GM19468 (cell line): ENCODE measurements at regions not wholly inside any gene's neighbourhood (a gene's known extent, or its start where the extent isn't known, plus 50 kb on each side); places are given as distances from the start of the nearest gene placed in this dataset.

Experiments
- ATAC-seq: cut with Tn5 transposase; IDR thresholded peaks from one replicate; pipeline ENCODE4 v1.9.1; 2021; ENCODE audit warnings: mild to moderate bottlenecking, moderate library complexity, moderate number of reproducible peaks; ENCODE audit not compliant: unreplicated experiment; ENCODE audit errors: extremely low read depth

GRCh38 chr2:139369423-139370409, 589.5 kb upstream of the NXPH2 start:
- no peak for ATAC-seq

GRCh38 chr2:139367416-139367815, 587.2 kb upstream of the NXPH2 start:
- ATAC-seq = no peak

DNA sequence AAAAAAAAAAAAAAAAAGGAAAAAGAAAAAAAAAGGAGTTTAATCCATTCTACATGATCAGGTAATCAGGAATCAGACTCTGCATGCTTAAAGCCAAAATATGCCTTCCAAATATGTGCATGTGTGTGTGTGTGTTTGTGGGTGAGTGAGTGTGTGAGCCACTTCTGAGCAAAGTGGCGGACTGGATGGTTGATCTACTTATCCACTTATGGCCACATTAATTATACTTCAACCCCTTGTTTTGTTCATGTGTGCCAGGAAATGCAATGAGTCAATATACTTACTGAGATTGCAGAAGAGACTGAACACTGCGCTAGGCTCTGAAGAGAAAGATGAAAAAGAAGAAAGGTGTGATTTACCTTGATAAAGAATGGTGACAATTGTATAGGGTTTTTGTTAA, 586.5 kb upstream of the NXPH2 start:
- ATAC-seq = no peak

GRCh38 chr2:139365189-139365588, 585.0 kb upstream of the NXPH2 start:
- ATAC-seq = no peak

- no peak for ATAC-seq
Observed at GRCh38 chr2:139360654-139361053, 580.5 kb upstream of the NXPH2 start.

DNA sequence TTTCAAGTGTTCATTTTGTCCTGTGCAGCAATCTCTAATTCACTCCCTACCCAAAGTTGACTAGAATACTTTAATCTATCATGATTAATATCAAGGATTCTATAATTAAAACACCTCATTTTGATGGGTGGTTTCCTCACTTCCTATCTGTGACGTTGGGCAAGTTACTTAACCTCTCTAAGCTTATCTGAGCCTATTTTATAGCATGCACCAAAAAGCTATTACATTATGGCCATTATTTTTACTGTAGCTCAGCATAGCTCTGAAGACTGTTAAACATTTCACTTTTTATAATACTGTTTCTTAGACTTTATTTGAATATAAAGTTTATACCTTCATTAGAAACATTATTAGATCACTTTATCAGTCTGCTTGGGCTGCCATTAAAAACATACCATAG, 579.6 kb upstream of the NXPH2 start:
- no peak for ATAC-seq

DNA sequence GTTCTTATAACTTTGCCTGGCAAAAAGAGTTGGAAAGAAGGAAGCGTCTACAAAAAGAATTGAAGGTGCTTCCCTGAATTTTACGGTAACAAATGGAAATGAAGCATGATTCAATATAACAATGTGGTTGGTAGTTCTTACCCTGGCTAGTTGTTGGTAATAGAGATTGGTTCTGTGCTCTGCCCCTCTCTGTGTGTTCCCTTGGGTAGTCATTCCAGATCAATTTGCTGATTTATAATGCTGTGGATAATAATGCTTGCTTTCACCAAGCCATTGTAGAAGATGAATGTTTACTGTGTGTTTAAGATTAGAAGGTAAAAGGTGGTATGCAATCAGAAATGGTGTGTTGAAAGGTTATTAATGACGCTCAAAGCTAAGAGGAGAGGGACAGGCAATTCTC, 577.8 kb upstream of the NXPH2 start:
- no peak for ATAC-seq

GRCh38 chr2:139354518-139354917, 574.3 kb upstream of the NXPH2 start:
- ATAC-seq = no peak

GRCh38 chr2:139353874-139354273, 573.7 kb upstream of the NXPH2 start:
- ATAC-seq = no peak

- ATAC-seq = no peak
Observed at GRCh38 chr2:139317259-139317658, 537.1 kb upstream of the NXPH2 start.

DNA sequence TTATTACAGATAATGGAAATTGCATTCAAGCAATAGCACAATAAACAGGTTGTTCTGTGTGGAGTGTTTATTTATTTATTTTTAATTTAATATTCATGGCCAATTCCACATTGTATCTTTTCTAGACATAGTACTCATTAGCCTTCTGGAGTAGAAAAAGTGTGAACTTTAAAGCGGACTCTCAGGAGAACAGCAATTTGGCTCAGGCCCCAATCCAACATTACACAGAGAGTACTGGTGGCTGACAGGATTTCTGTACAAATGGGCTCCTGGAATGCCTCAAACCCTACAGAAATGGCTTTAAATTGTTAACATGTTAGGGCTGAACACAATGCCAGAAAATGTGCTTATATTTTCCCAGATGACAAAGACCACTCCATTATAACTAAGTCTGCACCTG, 533.9 kb upstream of the NXPH2 start:
- ATAC-seq = no peak

GRCh38 chr2:139296672-139297209, 516.6 kb upstream of the NXPH2 start:
- no peak for ATAC-seq

GRCh38 chr2:139293992-139294548, 513.9 kb upstream of the NXPH2 start:
- no peak for ATAC-seq

DNA sequence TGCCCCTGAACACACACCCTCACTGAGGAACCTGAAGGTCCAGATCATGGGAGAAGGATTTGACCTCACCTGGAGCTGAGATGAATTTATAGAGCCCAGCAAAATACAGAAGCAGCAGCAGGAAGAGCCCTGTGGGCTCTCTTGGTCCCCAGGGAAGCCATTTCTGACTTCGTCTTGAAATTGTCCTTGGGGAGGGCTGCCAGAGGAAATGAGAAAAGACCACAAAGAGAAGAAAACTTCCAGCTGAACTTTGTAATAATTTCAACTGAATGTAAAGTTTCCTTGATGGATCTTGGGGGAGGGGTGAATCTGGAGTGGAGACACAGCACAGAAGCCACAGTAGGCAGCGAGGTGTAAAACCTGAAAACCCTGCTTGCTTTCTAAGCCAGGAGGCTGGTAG, 500.9 kb upstream of the NXPH2 start:
- no peak for ATAC-seq

DNA sequence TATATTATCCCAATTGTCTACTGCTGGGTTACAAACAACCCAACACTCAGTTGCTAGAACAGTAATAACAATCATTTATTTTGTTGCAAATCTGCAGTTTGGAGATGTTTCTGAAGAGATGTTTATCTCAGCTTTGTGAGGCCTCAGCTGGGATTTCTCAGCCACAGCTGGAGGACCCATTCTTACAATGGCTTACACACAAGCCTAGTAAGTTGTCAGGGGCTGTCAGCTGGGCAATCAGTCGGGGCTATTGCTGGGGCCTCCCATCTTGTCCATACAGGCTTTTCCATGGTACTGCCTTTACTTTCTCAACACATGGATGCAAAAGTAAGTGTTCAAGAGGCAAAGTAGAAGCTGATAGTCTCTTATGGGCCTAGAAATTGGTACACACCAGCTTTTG, 491.7 kb upstream of the NXPH2 start:
- ATAC-seq = no peak

DNA sequence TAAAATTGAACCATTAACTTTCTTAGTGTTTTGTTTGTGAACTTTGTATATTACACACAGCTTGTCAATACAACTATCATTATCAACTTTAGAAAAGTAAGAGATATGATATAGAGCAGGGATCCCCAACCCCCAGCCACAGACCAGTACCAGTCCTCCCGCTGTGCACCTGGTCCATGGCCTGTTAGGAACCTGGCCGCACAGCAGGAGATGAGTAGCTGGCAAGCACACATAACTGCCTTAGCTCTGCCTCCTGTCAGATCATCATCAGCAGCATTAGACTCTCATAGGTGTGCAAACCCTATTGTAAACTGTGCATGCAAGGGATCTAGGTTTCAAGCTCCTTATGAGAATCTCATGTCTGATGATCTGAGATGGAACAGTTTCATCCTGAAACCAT, 491.0 kb upstream of the NXPH2 start:
- no peak for ATAC-seq

DNA sequence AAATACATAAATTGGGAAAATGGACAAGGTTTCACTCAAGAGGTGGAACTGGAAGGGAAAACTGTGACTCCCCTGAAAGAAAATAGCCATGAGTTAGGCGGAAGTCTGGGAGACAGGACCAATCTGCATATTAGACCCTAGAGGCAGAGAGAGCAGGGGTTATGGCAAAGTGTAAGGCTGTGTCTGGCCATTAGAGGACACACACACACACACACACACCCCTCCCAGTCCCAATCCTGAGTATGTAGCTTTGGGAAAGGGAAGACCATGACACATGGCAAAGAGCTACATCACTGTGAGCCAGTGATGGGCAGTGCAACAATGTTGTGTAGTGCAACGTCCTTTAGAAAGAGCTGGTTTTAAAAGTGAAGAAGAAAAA, 479.9 kb upstream of the NXPH2 start:
- ATAC-seq = no peak

DNA sequence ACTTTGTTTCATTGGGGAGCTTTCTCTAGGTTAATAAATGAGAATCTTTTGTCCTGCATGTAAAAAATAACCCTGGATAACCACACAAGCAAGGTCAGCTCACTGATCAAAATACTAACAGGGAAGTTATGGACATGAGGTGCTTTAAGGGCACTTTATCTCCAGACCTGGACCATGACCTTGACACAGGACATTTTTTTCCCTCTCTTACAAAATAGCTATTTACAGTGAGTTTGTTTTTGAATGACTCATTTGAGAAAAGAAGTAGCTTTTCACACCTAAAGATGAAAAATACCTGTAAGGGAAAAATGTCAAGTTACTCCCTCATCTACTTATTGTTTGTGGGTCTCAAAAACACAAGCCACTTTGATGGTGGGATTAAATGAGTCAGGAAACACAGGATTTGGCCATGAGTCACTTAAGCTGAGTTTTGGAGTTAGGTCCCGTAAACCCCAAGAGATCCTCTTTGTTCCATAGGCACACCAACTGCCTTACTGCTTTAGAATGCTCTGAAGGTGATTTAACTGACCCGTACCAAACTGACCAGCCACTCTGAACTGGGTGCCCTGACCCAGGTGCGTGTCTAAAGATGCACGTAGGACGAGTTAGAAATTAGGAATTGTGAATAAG, 479.3 kb upstream of the NXPH2 start:
- no peak for ATAC-seq

DNA sequence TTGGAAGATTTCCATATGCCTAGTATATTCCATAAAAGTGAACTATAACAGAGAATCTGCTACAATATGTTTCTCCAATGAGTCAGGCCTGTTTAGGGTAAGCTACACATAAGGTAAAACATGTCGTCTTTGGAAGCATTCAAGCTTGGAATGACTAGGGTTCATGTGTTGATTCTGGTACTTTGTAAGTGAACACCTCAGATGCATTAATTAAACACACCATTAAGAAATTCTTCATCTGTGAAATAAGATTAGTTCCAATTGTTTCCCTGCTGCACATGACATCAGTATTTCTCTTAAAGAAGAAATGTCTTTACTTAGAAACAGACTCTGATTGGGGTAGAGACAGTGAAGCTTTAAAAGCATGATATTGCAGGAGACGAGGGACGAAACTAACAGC, 461.1 kb upstream of the NXPH2 start:
- no peak for ATAC-seq

- no peak for ATAC-seq
Observed at GRCh38 chr2:139237023-139237422, 456.8 kb upstream of the NXPH2 start.

DNA sequence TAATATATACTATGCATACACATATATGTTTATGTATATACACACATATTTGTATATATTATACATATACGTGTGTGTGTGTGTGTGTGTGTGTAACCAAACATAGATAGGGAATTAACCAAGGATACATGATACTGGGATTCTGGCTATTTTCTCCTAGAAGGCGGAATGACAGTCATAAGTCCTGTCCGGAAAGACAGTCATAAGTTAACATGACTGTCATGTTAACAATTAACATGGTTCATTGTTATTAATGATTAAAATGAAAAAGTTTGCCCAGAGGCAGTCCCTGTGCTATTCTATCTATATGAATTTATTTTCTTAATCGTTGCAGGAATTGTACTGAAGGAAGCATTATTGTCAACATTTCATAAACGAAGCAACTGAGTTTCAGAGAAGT, 450.7 kb upstream of the NXPH2 start:
- no peak for ATAC-seq
